IMR-90 (cell line): ENCODE measurements at regions not wholly inside any gene's neighbourhood (a gene's known extent, or its start where the extent isn't known, plus 50 kb on each side); places are given as distances from the start of the nearest gene placed in this dataset.

Experiments used
- ATAC-seq: fragments of 200-7000 bp; cut with Tn5 transposase; 2 replicates; pipeline ENCODE4 v1.9.1; 2020; ENCODE audit warnings: low read depth, mild to moderate bottlenecking, moderate library complexity
- BruUV-seq: library from RNA; stranded (reverse); fragments of 400-500 nt; replicated peaks from 2 replicates; lab custom pipeline; 2021; lab: Mats Ljungman, UMichigan
- CTCF ChIA-PET: fragments of 300-600 bp; formaldehyde crosslinking; extraction: SDS; loops from one replicate; lab custom pipeline; 2021; ENCODE audit warnings: antibody characterized with exemption; lab: Yijun Ruan, JAX
- POLR2A ChIA-PET: fragments of 300-600 bp; sonication (Branson Sonifier 250); formaldehyde crosslinking; loops from one replicate; lab custom pipeline; 2022; ENCODE audit warnings: antibody characterized with exemption; ENCODE audit not compliant: unreplicated experiment; lab: Charles Lee
- DNase-seq: peaks from one replicate; pipeline ENCODE4 v3.0.0; 2013
- H2AFZ ChIP-seq: replicated peaks from 2 replicates; pipeline ENCODE3; 2013; ENCODE audit warnings: low read length, mild to moderate bottlenecking; ENCODE audit not compliant: poor library complexity
- H2AK5ac ChIP-seq: 2 replicates; pipeline ENCODE4 v1.6.1; 2013; ENCODE audit warnings: low read depth, low read length, inconsistent platforms
- H2AK9ac ChIP-seq: replicated peaks from 2 replicates; pipeline ENCODE3; 2013; ENCODE audit warnings: mild to moderate bottlenecking, low read depth, low read length, moderate library complexity; ENCODE audit not compliant: poor library complexity
- H2BK120ac ChIP-seq: 2 replicates; pipeline ENCODE4 v1.6.1; 2013; ENCODE audit warnings: low read depth, low read length, inconsistent platforms
- H2BK15ac ChIP-seq: 3 replicates; pipeline ENCODE4 v1.6.1; 2013; ENCODE audit warnings: low read depth, low read length, inconsistent platforms
- H2BK20ac ChIP-seq: 2 replicates; pipeline ENCODE4 v1.6.1; 2013; ENCODE audit warnings: low read depth, mild to moderate bottlenecking, inconsistent platforms, low read length, moderate library complexity
- H2BK5ac ChIP-seq: 2 replicates; pipeline ENCODE4 v1.6.1; 2013; ENCODE audit warnings: mild to moderate bottlenecking, low read depth, low read length, inconsistent platforms; ENCODE audit not compliant: poor library complexity, severe bottlenecking
- H3K14ac ChIP-seq: replicated peaks from 2 replicates; pipeline ENCODE4 v1.6.1; 2013; ENCODE audit warnings: low read depth, low read length, inconsistent platforms
- H3K18ac ChIP-seq: 2 replicates; pipeline ENCODE4 v1.6.1; 2013; ENCODE audit warnings: low read depth, low read length, control low read depth
- H3K23ac ChIP-seq: 2 replicates; pipeline ENCODE4 v1.6.1; 2013; ENCODE audit warnings: low read depth, low read length, inconsistent platforms
- H3K27ac ChIP-seq: 2 replicates; pipeline ENCODE4 v1.5.1; 2013; ENCODE audit warnings: mild to moderate bottlenecking, control low read depth, low read length; ENCODE audit not compliant: insufficient read depth
- H3K27me3 ChIP-seq: 2 replicates; pipeline ENCODE4 v1.6.1; 2013; ENCODE audit warnings: low read length; ENCODE audit not compliant: control insufficient read depth, insufficient read depth
- H3K36me3 ChIP-seq: 2 replicates; pipeline ENCODE4 v1.6.1; 2013; ENCODE audit warnings: low read length, mixed read lengths; ENCODE audit not compliant: control insufficient read depth, insufficient read depth
- H3K4ac ChIP-seq: 2 replicates; pipeline ENCODE4 v1.6.1; 2013; ENCODE audit warnings: low read depth, low read length, inconsistent platforms
- H3K4me1 ChIP-seq: 2 replicates; pipeline ENCODE4 v1.6.1; 2013; ENCODE audit warnings: low read length, mixed read lengths; ENCODE audit not compliant: control insufficient read depth, insufficient read depth
- H3K4me2 ChIP-seq: 2 replicates; pipeline ENCODE4 v1.6.1; 2013; ENCODE audit warnings: low read depth, mild to moderate bottlenecking, control low read depth, low read length, moderate library complexity
- H3K4me3 ChIP-seq: 2 replicates; pipeline ENCODE4 v1.5.1; 2013; ENCODE audit warnings: low read depth, mild to moderate bottlenecking, control low read depth, low read length, moderate library complexity; ENCODE audit not compliant: insufficient read depth
- H3K56ac ChIP-seq: 2 replicates; pipeline ENCODE4 v1.6.1; 2013; ENCODE audit warnings: low read length, inconsistent platforms; ENCODE audit not compliant: insufficient read depth; ENCODE audit errors: extremely low read depth
- H3K79me1 ChIP-seq, 2 experiments: 2 replicates each; pipeline ENCODE4 v1.6.1; 2013; ENCODE audit warnings: low read length in 2 of 2, inconsistent platforms in 1 of 2, low read depth in 1 of 2
- H3K9ac ChIP-seq: 2 replicates; pipeline ENCODE4 v1.6.1; 2013; ENCODE audit warnings: low read depth, low read length, control low read depth
- H3K9me1 ChIP-seq: 2 replicates; pipeline ENCODE4 v1.6.1; 2013; ENCODE audit warnings: low read length, inconsistent platforms; ENCODE audit not compliant: insufficient read depth
- H3K9me3 ChIP-seq: 2 replicates; pipeline ENCODE4 v1.6.1; 2013; ENCODE audit warnings: low read length; ENCODE audit not compliant: control insufficient read depth, insufficient read depth
- H4K20me1 ChIP-seq: 2 replicates; pipeline ENCODE4 v1.6.1; 2013; ENCODE audit warnings: low read length, inconsistent platforms; ENCODE audit not compliant: insufficient read depth
- H4K5ac ChIP-seq: 2 replicates; pipeline ENCODE4 v1.6.1; 2013; ENCODE audit warnings: mild to moderate bottlenecking, low read depth, low read length, control low read depth
- H4K8ac ChIP-seq, 2 experiments: 2 replicates each; pipeline ENCODE4 v1.6.1; 2013; ENCODE audit warnings: low read depth in 2 of 2, low read length in 2 of 2, control low read depth in 1 of 2, inconsistent platforms in 1 of 2
- H4K91ac ChIP-seq: 2 replicates; pipeline ENCODE4 v1.6.1; 2013; ENCODE audit warnings: low read depth, low read length, inconsistent platforms; ENCODE audit not compliant: insufficient read depth
- BHLHE40 ChIP-seq: fragments of 150-350 bp; IDR thresholded peaks from 2 replicates; pipeline ENCODE4 v1.6.1; 2016; ENCODE audit warnings: mild to moderate bottlenecking, low read depth, low read length
- WGBS, 2 experiments: methylation state at CpG; one replicate each; pipeline versions ENCODE4 v1.1.5 to v1.1.7; 2013; ENCODE audit warnings: missing lambda C conversion rate in 2 of 2; ENCODE audit not compliant: insufficient read length in 1 of 2; ENCODE audit errors: extremely low coverage in 2 of 2; 5-methylcytosine and 5-hydroxymethylcytosine counted together
- dilution Hi-C: fragments of 300-500 bp; cut with HindIII; formaldehyde crosslinking; loops from one replicate; pipeline ENCODE4 v1.14.3; 2018; ENCODE audit warnings: low sequenced_read_pairs; ENCODE audit not compliant: unreplicated experiment
- in situ Hi-C: fragments of 300-500 bp; cut with MboI; formaldehyde crosslinking; loops from 3 replicates; pipeline ENCODE4 v1.14.3; 2019; ENCODE audit warnings: low sequenced_read_pairs, inconsistent platforms, mixed read lengths
- intact Hi-C: fragments of 100-400 bp; cut with micrococcal nuclease; formaldehyde crosslinking; loops from 2 replicates; pipeline ENCODE4 v1.10.0; 2022

GRCh38 chr4:117626664-117627063 is 407.6 kb upstream of the NDST3 start:
- H4K20me1 ChIP-seq = no peaks in the 10 kb centered on the region
- H2BK20ac ChIP-seq = no peak overlapping the region
- no peak overlapping the region for H3K9ac ChIP-seq
- no peaks in the 10 kb centered on the region for H3K79me1 ChIP-seq
- no peak overlapping the region for H2AFZ ChIP-seq
- TF ChIP-seq BHLHE40 = no peak
- H2BK15ac ChIP-seq = no peak overlapping the region
- dilution Hi-C loops = no loop called here
- H2AK9ac ChIP-seq = no peak overlapping the region
- no TSS peak for BruUV-seq
- DNase-seq (no peak), ATAC-seq (no peak)
- H3K56ac ChIP-seq = no peak overlapping the region
- no peak overlapping the region for H3K4ac ChIP-seq
- in situ Hi-C loops = no loop called here
- no peaks in the 10 kb centered on the region for H3K9me3 ChIP-seq
- H2BK5ac ChIP-seq = no peak overlapping the region
- H2BK120ac ChIP-seq = no peak overlapping the region
- no peaks in the 10 kb centered on the region for H3K4me1 ChIP-seq
- CTCF ChIA-PET = no interaction called here
- H3K23ac ChIP-seq = no peak overlapping the region
- POLR2A ChIA-PET = no interaction called here
- no peak overlapping the region for H3K18ac ChIP-seq
- no peaks in the 10 kb centered on the region for H3K36me3 ChIP-seq
- no peak overlapping the region for H4K91ac ChIP-seq
- no peak overlapping the region for H3K14ac ChIP-seq
- intact Hi-C loops = no loop called here
- H4K5ac ChIP-seq = no peak overlapping the region
- H3K27ac ChIP-seq = no peak overlapping the region
- no peak overlapping the region for H3K4me2 ChIP-seq
- no peaks in the 10 kb centered on the region for H3K9me1 ChIP-seq
- WGBS, 2 experiments = 20% methylated on average over 1 of the region's 4 CpGs; no CpG with 5 or more reads in 1 of the 2 experiments
- H2AK5ac ChIP-seq = no peak overlapping the region
- H3K27me3 ChIP-seq = no peaks in the 10 kb centered on the region
- no peak overlapping the region for H4K8ac ChIP-seq
- H3K4me3 ChIP-seq = no peak overlapping the region
